AG10803 (cell line): ENCODE measurements at regions not wholly inside any gene's neighbourhood (a gene's known extent, or its start where the extent isn't known, plus 50 kb on each side); places are given as distances from the start of the nearest gene placed in this dataset.
A peak's percentile ranks its signal among the peaks of the same experiment; 100 is the strongest.

ENCODE experiments used
- DNase-seq: peaks from one replicate; pipeline ENCODE4 v3.0.0; 2010; ENCODE audit warnings: low read depth
- H3K4me3 ChIP-seq: 2 replicates; pipeline ENCODE4 v1.5.1; 2011; ENCODE audit warnings: mild to moderate bottlenecking, low read length, control low read depth
- CTCF ChIP-seq: conservative IDR thresholded peaks from 2 replicates; pipeline ENCODE4 v1.5.1; 2011; ENCODE audit warnings: mild to moderate bottlenecking, low read length, control low read depth, inconsistent platforms

GRCh38 chr10:44506386-44506785 is 121.5 kb upstream of the CXCL12 start:
- no peak for TF ChIP-seq CTCF
- DNase-seq, result no peak
- no peak overlapping the region for H3K4me3 ChIP-seq

GRCh38 chr10:44510379-44511115 is 125.7 kb upstream of the CXCL12 start:
- H3K4me3 ChIP-seq, result no peak overlapping the region
- no peak for TF ChIP-seq CTCF
- DNase-seq, result peak; percentile 83

GRCh38 chr10:44511166-44511565 is 126.3 kb upstream of the CXCL12 start:
- no peak for TF ChIP-seq CTCF
- DNase-seq, result no peak
- H3K4me3 ChIP-seq, result no peak overlapping the region

GRCh38 chr10:44511601-44512000 is 126.7 kb upstream of the CXCL12 start:
- no peak overlapping the region for H3K4me3 ChIP-seq
- no peak for DNase-seq
- no peak for TF ChIP-seq CTCF

- no peak overlapping the region for H3K4me3 ChIP-seq
- DNase-seq, result no peak
- no peak for TF ChIP-seq CTCF
These were observed 127.6 kb upstream of the CXCL12 start for GRCh38 chr10:44512431-44513022.

- DNase-seq, result peak; percentile 81
- peak; percentile 57 for TF ChIP-seq CTCF
These were observed 128.7 kb upstream of the CXCL12 start for GRCh38 chr10:44513591-44513990.

GRCh38 chr10:44516891-44517290 is 132.0 kb upstream of the CXCL12 start:
- H3K4me3 ChIP-seq, result no peak overlapping the region
- no peak for DNase-seq
- TF ChIP-seq CTCF, result no peak

More at GRCh38 chr10:44513591-44513990, 128.7 kb upstream of the CXCL12 start:
- H3K4me3 ChIP-seq, result no peak overlapping the region
